ENCODE measurements at regions not wholly inside any gene's neighbourhood (a gene's known extent, or its start where the extent isn't known, plus 50 kb on each side); places are given as distances from the start of the nearest gene placed in this dataset.

- TF ChIP-seq YY1 (IDR thresholded peaks at IDR 0.05; ENCODE audit: borderline replicate concordance in 1 of 3, control insufficient read depth in 1 of 3, extremely low read depth in 1 of 3, insufficient read depth in 3 of 3, insufficient read length in 1 of 3, insufficient replicate concordance in 2 of 3, low read depth in 1 of 3, low read length in 2 of 3), result no peak
- TF ChIP-seq MEIS2 (IDR thresholded peaks at IDR 0.05; ENCODE audit: partially characterized antibody), result peak; percentile 38
- TF ChIP-seq ZNF174 (CRISPR knock-in tag; IDR thresholded peaks at IDR 0.05), result no peak
- no peak for TF ChIP-seq XRCC4 (IDR thresholded peaks at IDR 0.05; ENCODE audit: extremely low read depth, insufficient read depth, insufficient read length)
- TF ChIP-seq ARID3B (CRISPR knock-in tag; IDR thresholded peaks at IDR 0.05; ENCODE audit: borderline replicate concordance), result no peak
- TF ChIP-seq GTF2B (IDR thresholded peaks at IDR 0.05; ENCODE audit: extremely low read depth, insufficient read length), result no peak
- no peak for TF ChIP-seq BCOR (IDR thresholded peaks at IDR 0.05)
- TF ChIP-seq THAP7 (CRISPR knock-in tag; IDR thresholded peaks at IDR 0.05), result no peak
- no peak for TF ChIP-seq ARNT (IDR thresholded peaks at IDR 0.05)
- no peak for TF ChIP-seq ZC3H4 (CRISPR knock-in tag; IDR thresholded peaks at IDR 0.05; ENCODE audit: borderline replicate concordance)
- no peak for TF ChIP-seq EZH2 (IDR thresholded peaks at IDR 0.05; ENCODE audit: borderline replicate concordance, low read depth, low read length)
- peak in 1 of 2 experiments; percentile 33; a peak in 1 of 4 replicates for TF ChIP-seq RAD21 (CRISPR knock-in tag; conservative IDR thresholded peaks at IDR 0.05 in 1 of 2, IDR thresholded peaks at IDR 0.05 in 1 of 2)
- TF ChIP-seq SMAD4 (CRISPR knock-in tag; conservative IDR thresholded peaks at IDR 0.05), result no peak
- no peak for TF ChIP-seq E2F5 (CRISPR knock-in tag; IDR thresholded peaks at IDR 0.05)
- TF ChIP-seq GATAD2A (IDR thresholded peaks at IDR 0.05), result no peak
- no peak for TF ChIP-seq ATF6 (CRISPR knock-in tag; IDR thresholded peaks at IDR 0.05)
These were observed 109.6 kb upstream of the RREB1 start (continued) for GRCh38 chr6:6998194-6998569.

Measured in K562 (cell line).